HepG2 (cell line): ENCODE measurements at regions not wholly inside any gene's neighbourhood (a gene's known extent, or its start where the extent isn't known, plus 50 kb on each side); places are given as distances from the start of the nearest gene placed in this dataset.

ENCODE experiments used
- ATAC-seq: fragments of 200-7000 bp; cut with Tn5 transposase; 3 replicates; pipeline ENCODE4 v1.9.1; 2020; ENCODE audit warnings: mild to moderate bottlenecking, moderate library complexity
- BruUV-seq: library from RNA; stranded (reverse); fragments of 400-500 nt; replicated peaks from 2 replicates; lab custom pipeline; 2021; lab: Mats Ljungman, UMichigan
- CTCF ChIA-PET: fragments of 300-600 bp; formaldehyde crosslinking; extraction: SDS; loops from one replicate; lab custom pipeline; 2021; ENCODE audit warnings: low total read pairs, inconsistent platforms, low intra/inter-chr PET ratio; lab: Yijun Ruan, JAX
- POLR2A ChIA-PET: fragments of 350-600 bp; sonication (Branson Sonifier 250); formaldehyde crosslinking; loops from one replicate; lab custom pipeline; 2020; ENCODE audit warnings: antibody characterized with exemption, inconsistent platforms; lab: Yijun Ruan, JAX
- DNase-seq: peaks from one replicate; pipeline ENCODE4 v3.0.0-alpha.2; 2015; ENCODE audit warnings: low spot score
- FAIRE-seq: peaks from 3 replicates; lab custom pipeline; 2011; peaks lifted over from hg19 to GRCh38; lab: Jason Lieb, UNC
- H2AFZ ChIP-seq: one replicate; pipeline ENCODE4 v1.6.1; 2011; ENCODE audit warnings: low read length, inconsistent platforms
- H3K27ac ChIP-seq: fragments of 300-600 bp; 3 replicates; pipeline ENCODE4 v1.8.0; 2011; ENCODE audit warnings: mixed run types, mild to moderate bottlenecking, mixed read lengths, low read length, inconsistent platforms; ENCODE audit not compliant: insufficient read depth; ENCODE audit errors: extremely low read length
- H3K27me3 ChIP-seq, 2 experiments: fragments of 200-600 bp in 1 of 2; 2 replicates in 1 of 2; 3 replicates in 1 of 2; pipeline versions ENCODE4 v1.6.0 to v1.8.0; 2011; ENCODE audit warnings: low read length in 2 of 2, mild to moderate bottlenecking in 2 of 2, moderate library complexity in 2 of 2, inconsistent platforms in 1 of 2; ENCODE audit not compliant: insufficient read depth in 2 of 2, control insufficient read depth in 1 of 2
- H3K36me3 ChIP-seq, 2 experiments: fragments of 200-600 bp in 1 of 2; replicated peaks in 1 of 2; 2 replicates in 1 of 2; 3 replicates in 1 of 2; pipeline versions ENCODE4 v1.5.1 to v1.8.0; 2011; ENCODE audit warnings: low read length in 2 of 2, inconsistent platforms in 1 of 2; ENCODE audit not compliant: insufficient read depth in 2 of 2, control insufficient read depth in 1 of 2
- H3K4me1 ChIP-seq: 2 replicates; pipeline ENCODE4 v1.5.1; 2012; ENCODE audit warnings: low read length, inconsistent platforms; ENCODE audit not compliant: insufficient read depth
- H3K4me2 ChIP-seq: 2 replicates; pipeline ENCODE4 v1.6.0; 2011; ENCODE audit warnings: low read depth, low read length, inconsistent platforms
- H3K4me3 ChIP-seq, 3 experiments: fragments of 200-600 bp in 1 of 3; sonication (generic), shearing (Covaris generic) in 1 of 3; replicated peaks in 1 of 3; 2 replicates each; pipeline ENCODE4 v1.5.1; 2011 to 2016; ENCODE audit warnings: low read length in 3 of 3, inconsistent platforms in 2 of 3, low read depth in 2 of 3, mild to moderate bottlenecking in 2 of 3, control low read depth in 1 of 3, mixed read lengths in 1 of 3; ENCODE audit not compliant: insufficient read depth in 1 of 3
- H3K79me2 ChIP-seq: one replicate; pipeline ENCODE4 v1.6.1; 2011; ENCODE audit warnings: low read length, inconsistent platforms; ENCODE audit not compliant: insufficient read depth
- H3K9ac ChIP-seq: 2 replicates; pipeline ENCODE4 v1.6.0; 2011; ENCODE audit warnings: mild to moderate bottlenecking, low read depth, low read length, inconsistent platforms; ENCODE audit not compliant: insufficient read depth
- H3K9me3 ChIP-seq: 2 replicates; pipeline ENCODE4 v1.5.1; 2012; ENCODE audit warnings: mild to moderate bottlenecking, low read length
- H4K20me1 ChIP-seq: 2 replicates; pipeline ENCODE4 v1.6.0; 2011; ENCODE audit warnings: inconsistent platforms, mild to moderate bottlenecking, low read length, moderate library complexity; ENCODE audit not compliant: insufficient read depth
- BCLAF1 ChIP-seq: fragments of 450-650 bp; IDR thresholded peaks from 2 replicates; pipeline ENCODE4 v1.6.1; 2017; ENCODE audit warnings: mild to moderate bottlenecking
- GFI1 ChIP-seq: sonication (generic); formaldehyde crosslinking; IDR thresholded peaks from 2 replicates; pipeline ENCODE4 v1.5.0; 2020; ENCODE audit warnings: missing genetic modification reagents, mild to moderate bottlenecking, borderline replicate concordance
- HNF1B ChIP-seq: sonication (generic); formaldehyde crosslinking; IDR thresholded peaks from 2 replicates; pipeline ENCODE4 v1.5.1; 2020; ENCODE audit warnings: mild to moderate bottlenecking, moderate library complexity, missing genetic modification reagents
- KAT2B ChIP-seq: fragments of 150-350 bp; IDR thresholded peaks from 2 replicates; pipeline ENCODE4 v1.6.1; 2014; ENCODE audit warnings: low read depth, low read length, borderline replicate concordance
- MED13 ChIP-seq: sonication (generic); formaldehyde crosslinking; IDR thresholded peaks from 2 replicates; pipeline ENCODE4 v1.5.0; 2020; ENCODE audit warnings: missing genetic modification reagents
- MLLT10 ChIP-seq: sonication (generic); formaldehyde crosslinking; IDR thresholded peaks from 2 replicates; pipeline ENCODE4 v1.4.0; 2020; ENCODE audit warnings: missing genetic modification reagents
- NR2F6 ChIP-seq, 2 experiments: IDR thresholded peaks; 2 replicates each; pipeline ENCODE4 v1.6.1; 2016; ENCODE audit warnings: antibody characterized with exemption in 1 of 2, mild to moderate bottlenecking in 1 of 2
- PBX2 ChIP-seq: IDR thresholded peaks from 2 replicates; pipeline ENCODE4 v1.6.1; 2016; ENCODE audit warnings: control low read depth
- RFX3 ChIP-seq: IDR thresholded peaks from 2 replicates; pipeline ENCODE4 v1.6.1; 2016; ENCODE audit warnings: missing biosample characterization, missing genetic modification reagents
- SMC3 ChIP-seq: IDR thresholded peaks from 2 replicates; pipeline ENCODE4 v1.6.1; 2011; ENCODE audit warnings: low read length, improper control_type of control experiment
- SRSF9 ChIP-seq: fragments of 200-400 bp; formaldehyde crosslinking; IDR thresholded peaks from 2 replicates; pipeline ENCODE4 v1.6.1; 2018; ENCODE audit warnings: borderline replicate concordance, mild to moderate bottlenecking, low read depth, low read length; ENCODE audit not compliant: insufficient read depth, poor library complexity, severe bottlenecking
- YY1 ChIP-seq: IDR thresholded peaks from 2 replicates; pipeline ENCODE4 v1.6.1; 2011; ENCODE audit warnings: low read length, low read depth, moderate library complexity, mild to moderate bottlenecking; ENCODE audit not compliant: insufficient read depth, insufficient replicate concordance
- ZFP36L2 ChIP-seq: sonication (generic); formaldehyde crosslinking; IDR thresholded peaks from 2 replicates; pipeline ENCODE4 v1.4.0; 2020; ENCODE audit warnings: missing genetic modification reagents
- ZNF431 ChIP-seq: sonication (generic); formaldehyde crosslinking; IDR thresholded peaks from 2 replicates; pipeline ENCODE4 v1.9.0; 2022; ENCODE audit warnings: missing genetic modification reagents, low read depth, mild to moderate bottlenecking, borderline replicate concordance
- WGBS: methylation state at CpG from one replicate; pipeline ENCODE4 v1.1.6; 2017; ENCODE audit warnings: low lambda C conversion rate; 5-methylcytosine and 5-hydroxymethylcytosine counted together
- in situ Hi-C: cut with HindIII; loops from 2 replicates; pipeline ENCODE4 v1.10.0; 2017; ENCODE audit warnings: low pct_unique_long_range_greater_than_20kb; ENCODE audit not compliant: extremely low pct_ligation_motif_present
- intact Hi-C: fragments of 100-400 bp; cut with micrococcal nuclease; formaldehyde crosslinking; loops from one replicate; pipeline ENCODE4 v1.10.0; 2022; ENCODE audit not compliant: unreplicated experiment

GRCh38 chr6:133085471-133085870, 155.7 kb upstream of the EYA4 start (continued):
- TF ChIP-seq BCLAF1 (no peak), SRSF9 (no peak), YY1 (no peak), GFI1 (no peak), HNF1B (CRISPR knock-in tag) (no peak)

- CTCF ChIA-PET, result no interaction called here
- H3K9me3 ChIP-seq, result no peaks in the 10 kb centered on the region
- FAIRE-seq, result no peak
- H3K4me2 ChIP-seq, result no peak overlapping the region
- DNase-seq, result no peak
- no peak overlapping the region for H3K9ac ChIP-seq
- WGBS, result 3% methylated on average over 2 of the region's 2 CpGs
- in situ Hi-C loops, result no loop called here
- no peaks in the 10 kb centered on the region for H3K4me1 ChIP-seq
- no peaks in the 10 kb centered on the region for H3K27me3 ChIP-seq
- no peaks in the 10 kb centered on the region for H4K20me1 ChIP-seq
- no TSS peak for BruUV-seq
- H3K4me3 ChIP-seq, result no peak overlapping the region
- no peaks in the 10 kb centered on the region for H3K36me3 ChIP-seq
- H2AFZ ChIP-seq, result no peak overlapping the region
- intact Hi-C loops, result no loop called here
- no peaks in the 10 kb centered on the region for H3K79me2 ChIP-seq
- no peak for ATAC-seq
- POLR2A ChIA-PET, result no interaction called here
- TF ChIP-seq ZFP36L2 (CRISPR knock-in tag), result no peak
- no peak for TF ChIP-seq PBX2 (CRISPR knock-in tag)
- TF ChIP-seq RFX3 (CRISPR knock-in tag), result no peak
- TF ChIP-seq NR2F6 (IDR thresholded peaks at IDR 0.05), result no peak
- TF ChIP-seq NR2F6 (CRISPR knock-in tag; IDR thresholded peaks at IDR 0.05), result no peak
- no peak for TF ChIP-seq SMC3
- no peak for TF ChIP-seq MLLT10 (CRISPR knock-in tag)
- no peak for TF ChIP-seq MED13 (CRISPR knock-in tag)
- TF ChIP-seq KAT2B, result no peak
- TF ChIP-seq ZNF431 (CRISPR knock-in tag), result no peak
- H3K27ac ChIP-seq, result no peak overlapping the region
Measured at GRCh38 chr6:133085896-133086295, 155.3 kb upstream of the EYA4 start.
